ENCODE measurements at regions not wholly inside any gene's neighbourhood (a gene's known extent, or its start where the extent isn't known, plus 50 kb on each side); places are given as distances from the start of the nearest gene placed in this dataset.
"Not testable (repeated sequence)": the region's sequence is repeated elsewhere in the genome, so short reads cannot be mapped to it uniquely, and the experiment has no call there.

DNA sequence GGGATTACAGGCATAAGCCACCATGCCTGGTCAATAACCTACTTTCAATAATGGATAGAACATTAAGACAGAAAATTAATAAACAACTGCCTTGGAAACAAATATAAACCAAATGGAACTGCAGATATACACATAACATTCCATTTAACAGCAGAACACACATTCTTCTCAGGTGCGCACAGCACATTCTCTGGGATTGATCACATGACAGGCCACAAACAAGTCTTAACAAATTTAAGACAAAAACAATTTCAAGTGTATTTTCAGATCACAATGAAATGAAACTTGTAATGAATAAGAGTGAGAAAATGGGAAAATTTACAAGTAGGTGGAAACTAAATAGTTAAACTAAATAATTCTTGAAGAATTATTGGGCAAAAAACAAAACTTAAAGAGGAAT is 167.9 kb downstream of the TBX18 start:
- Mint-ChIP-seq H3K9me3 (peaks cover 0 to 17% (median 7%) of the 10 kb centered on the region in 3 donors), H3K36me3 (no peaks in the 10 kb centered on the region), H3K4me3 (no peak overlapping the region), H3K27ac (no peak overlapping the region), H3K4me1 (no peaks in the 10 kb centered on the region), H3K27me3 (no peaks in the 10 kb centered on the region)

DNA sequence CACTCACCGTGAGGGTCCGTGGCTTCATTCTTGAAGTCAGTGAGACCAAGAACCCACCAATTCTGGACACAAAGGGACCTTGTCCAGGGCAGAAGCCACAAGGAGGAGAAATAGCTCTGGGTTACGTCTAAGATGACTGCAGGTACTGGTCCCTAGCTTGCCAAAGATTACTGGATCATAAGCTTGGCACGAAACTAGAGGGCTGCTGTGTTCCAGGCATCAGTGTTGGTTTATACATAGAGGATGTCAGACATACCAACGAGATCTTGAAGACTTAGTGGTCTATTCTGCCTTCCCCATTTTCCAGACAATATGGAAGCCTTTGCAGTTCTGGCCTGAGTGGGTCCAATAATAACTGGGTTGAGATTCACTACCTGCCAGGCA is 175.7 kb downstream of the TBX18 start:
- no peak overlapping the region for H3K4me3 Mint-ChIP-seq

DNA sequence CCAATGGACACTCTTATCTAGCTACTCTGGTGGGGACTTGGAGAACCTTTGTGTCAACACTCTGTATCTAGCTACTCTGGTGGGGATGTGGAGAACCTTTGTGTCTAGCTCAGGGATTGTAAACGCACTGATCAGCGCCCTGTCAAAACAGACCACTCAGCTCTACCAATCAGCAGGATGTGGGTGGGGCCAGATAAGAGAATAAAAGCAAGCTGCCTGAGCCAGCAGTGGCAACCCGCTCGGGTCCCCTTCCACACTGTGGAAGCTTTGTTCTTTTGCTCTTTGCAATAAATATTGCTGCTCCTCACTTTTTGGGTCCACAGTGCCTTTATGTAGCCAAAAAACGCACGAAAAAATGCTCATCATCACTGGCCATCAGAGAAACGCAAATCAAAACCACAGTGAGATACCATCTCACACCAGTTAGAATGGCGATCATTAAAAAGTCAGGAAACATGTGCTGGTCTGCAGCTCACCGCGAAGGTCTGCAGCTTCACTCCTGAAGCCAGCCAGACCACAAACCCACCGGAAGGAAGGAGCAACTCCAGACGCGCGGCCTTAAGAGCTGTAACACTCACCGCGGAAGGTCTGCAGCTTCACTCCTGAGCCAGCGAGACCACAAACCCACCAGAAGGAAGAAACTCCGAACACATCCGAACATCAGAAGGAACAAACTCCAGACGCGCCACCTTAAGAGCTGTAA is 176.3 kb downstream of the TBX18 start:
- not testable (repeated sequence) for H3K4me3 Mint-ChIP-seq, H3K27me3 Mint-ChIP-seq, H3K27ac Mint-ChIP-seq, H3K4me1 Mint-ChIP-seq, H3K36me3 Mint-ChIP-seq
- H3K9me3 Mint-ChIP-seq: peaks cover 2 to 11% (median 2%) of the 10 kb centered on the region in 3 donors

More for the DNA sequence above, 175.7 kb downstream of the TBX18 start:
- H3K9me3 Mint-ChIP-seq: peaks cover 2 to 11% (median 4%) of the 10 kb centered on the region in 3 donors
- no peaks in the 10 kb centered on the region for H3K27me3 Mint-ChIP-seq
- no peak overlapping the region for H3K27ac Mint-ChIP-seq
- peaks cover 0 to 3% (median 0%) of the 10 kb centered on the region in 3 donors for H3K4me1 Mint-ChIP-seq
- no peaks in the 10 kb centered on the region for H3K36me3 Mint-ChIP-seq

DNA sequence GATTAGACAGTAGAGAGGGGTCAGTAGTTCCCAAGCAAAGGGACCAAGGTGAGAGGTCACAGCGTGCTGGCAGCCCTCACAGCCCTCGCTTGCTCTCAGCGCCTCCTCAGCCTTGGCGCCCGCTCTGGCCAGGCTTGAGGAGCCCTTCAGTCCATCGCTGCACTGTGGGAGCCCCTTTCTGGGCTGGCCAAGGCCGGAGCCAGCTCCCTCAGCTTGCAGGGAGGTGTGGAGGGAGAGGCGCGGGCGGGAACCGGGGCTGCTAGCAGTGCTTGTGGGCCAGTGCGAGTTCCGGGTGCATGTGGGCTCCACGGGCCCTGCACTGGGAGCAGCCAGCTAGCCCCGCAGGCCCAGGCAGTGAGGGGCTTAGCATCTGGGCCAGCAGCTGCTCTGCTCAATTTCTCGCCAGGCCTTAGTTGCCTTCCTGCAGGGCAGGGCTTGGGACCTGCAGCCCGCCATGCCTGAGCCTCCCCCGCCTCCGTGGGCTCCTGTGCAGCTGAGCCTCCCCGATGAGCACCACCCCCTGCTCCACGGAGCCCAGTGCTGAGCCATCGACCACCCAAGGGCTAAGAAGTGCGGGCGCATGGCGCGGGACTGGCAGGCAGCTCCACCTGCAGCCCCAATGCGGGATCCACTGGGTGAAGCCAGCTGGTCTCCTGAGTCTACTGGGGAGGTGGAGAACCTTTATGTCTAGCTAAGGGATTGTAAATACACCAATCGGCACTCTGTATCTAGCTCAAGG is 177.0 kb downstream of the TBX18 start:
- not testable (repeated sequence) for H3K36me3 Mint-ChIP-seq, H3K4me3 Mint-ChIP-seq, H3K4me1 Mint-ChIP-seq, H3K27ac Mint-ChIP-seq, H3K27me3 Mint-ChIP-seq, H3K9me3 Mint-ChIP-seq

DNA sequence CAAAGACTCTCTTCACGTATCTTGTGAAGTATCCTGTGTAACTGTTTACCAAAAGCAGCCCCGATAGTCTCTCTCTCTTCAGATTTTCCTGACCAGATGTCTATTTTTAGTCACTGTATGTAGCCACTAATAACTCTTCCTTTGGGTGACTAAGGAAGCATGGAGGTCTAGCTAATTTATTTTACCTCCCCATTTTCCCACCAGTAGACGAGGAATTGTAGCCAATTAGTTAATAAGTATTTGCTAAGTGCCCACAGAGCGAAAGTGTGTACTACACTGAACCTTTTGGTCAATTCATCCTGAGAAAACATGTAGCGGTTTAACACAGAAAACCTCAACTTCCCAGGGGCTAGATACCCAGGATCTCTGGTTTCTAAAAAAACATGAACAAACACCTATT is 180.6 kb downstream of the TBX18 start:
- Mint-ChIP-seq H3K27me3 (no peaks in the 10 kb centered on the region), H3K36me3 (no peaks in the 10 kb centered on the region), H3K4me3 (no peak overlapping the region), H3K9me3 (peaks cover 0 to 3% (median 2%) of the 10 kb centered on the region in 3 donors), H3K27ac (no peak overlapping the region), H3K4me1 (peaks cover 0 to 3% (median 0%) of the 10 kb centered on the region in 3 donors)

DNA sequence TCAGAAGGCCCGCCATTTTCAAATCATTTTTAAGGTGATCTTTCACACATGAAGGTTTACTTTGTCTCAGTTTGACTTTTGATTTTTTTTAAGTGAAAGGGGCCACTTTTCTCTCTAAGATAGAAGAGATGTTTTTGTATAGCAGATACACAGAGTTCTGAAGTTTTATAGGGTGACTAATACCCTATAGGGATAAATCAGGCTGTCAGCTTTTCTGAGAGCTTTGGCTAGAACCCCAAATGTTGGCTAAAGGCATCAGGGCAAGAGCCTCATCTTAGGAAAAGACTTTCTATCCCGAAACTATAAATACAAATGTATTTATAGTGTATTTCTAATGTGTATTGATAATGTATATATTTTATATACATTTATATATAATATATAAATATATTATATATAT is 181.4 kb downstream of the TBX18 start:
- Mint-ChIP-seq H3K27ac (no peak overlapping the region), H3K4me3 (no peak overlapping the region), H3K27me3 (no peaks in the 10 kb centered on the region), H3K9me3 (peaks cover 0 to 3% (median 2%) of the 10 kb centered on the region in 3 donors), H3K4me1 (no peaks in the 10 kb centered on the region), H3K36me3 (no peaks in the 10 kb centered on the region)

DNA sequence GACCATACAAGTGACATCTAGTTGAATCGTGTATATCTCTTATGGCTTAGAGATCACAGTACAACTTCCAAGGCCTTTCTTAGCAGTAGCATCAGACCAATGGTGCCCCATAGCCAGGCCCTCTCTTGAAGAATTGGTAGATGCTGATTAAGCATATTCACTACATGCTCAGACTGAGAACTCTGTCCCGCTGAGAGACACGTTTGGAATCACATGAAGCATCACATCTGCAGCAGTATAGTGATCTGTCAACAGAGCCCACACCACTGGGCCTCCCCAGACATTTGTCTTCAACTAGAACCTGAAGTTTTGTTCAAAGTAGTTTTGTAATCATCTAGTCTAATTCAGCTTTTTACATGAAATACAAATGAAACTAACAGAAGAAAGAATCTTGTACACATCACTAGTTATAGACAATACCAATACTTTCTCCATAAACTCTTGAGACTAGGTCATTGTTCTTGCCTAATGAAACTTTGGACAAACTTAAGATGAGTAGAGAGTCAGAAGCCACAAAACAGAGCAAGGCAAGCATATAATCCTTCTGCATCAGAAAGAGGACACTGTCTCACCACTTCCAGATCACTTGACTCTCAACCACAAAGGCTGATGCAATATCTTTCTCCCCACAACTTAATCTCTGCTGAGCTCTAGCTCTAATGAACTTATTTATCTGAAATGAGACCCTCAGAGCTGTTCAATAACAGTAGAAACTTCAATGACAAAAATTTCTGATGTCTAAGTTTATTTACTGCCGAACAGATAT is 182.7 kb downstream of the TBX18 start:
- no peaks in the 10 kb centered on the region for H3K4me1 Mint-ChIP-seq
- no peaks in the 10 kb centered on the region for H3K27me3 Mint-ChIP-seq
- no peaks in the 10 kb centered on the region for H3K36me3 Mint-ChIP-seq
- peaks cover 0 to 3% (median 0%) of the 10 kb centered on the region in 3 donors for H3K9me3 Mint-ChIP-seq
- no peak overlapping the region for H3K4me3 Mint-ChIP-seq
- no peak overlapping the region for H3K27ac Mint-ChIP-seq

DNA sequence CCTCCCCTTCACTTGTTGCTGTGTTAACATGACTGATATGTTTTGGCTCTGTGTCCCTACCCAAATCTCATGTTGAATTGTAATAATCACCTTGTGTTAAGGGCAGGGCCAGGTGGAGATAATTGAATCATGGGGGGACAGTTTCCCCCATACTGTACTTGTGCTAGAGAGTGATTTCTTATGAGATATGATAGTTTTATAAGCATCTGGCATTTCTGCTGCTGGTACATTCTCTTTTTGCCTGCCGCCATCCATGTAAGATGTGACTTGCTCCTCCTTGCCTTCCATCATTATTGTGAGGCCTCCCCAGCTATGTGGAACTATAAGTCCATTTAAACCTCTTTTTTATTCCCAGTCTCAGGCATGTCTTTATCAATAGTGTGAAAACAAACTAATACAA is 185.0 kb downstream of the TBX18 start:
- peaks cover 0 to 3% (median 2%) of the 10 kb centered on the region in 3 donors for H3K9me3 Mint-ChIP-seq
- no peaks in the 10 kb centered on the region for H3K27me3 Mint-ChIP-seq
- no peaks in the 10 kb centered on the region for H3K36me3 Mint-ChIP-seq
- no peak overlapping the region for H3K27ac Mint-ChIP-seq
- no peak overlapping the region for H3K4me3 Mint-ChIP-seq
- H3K4me1 Mint-ChIP-seq: no peaks in the 10 kb centered on the region

DNA sequence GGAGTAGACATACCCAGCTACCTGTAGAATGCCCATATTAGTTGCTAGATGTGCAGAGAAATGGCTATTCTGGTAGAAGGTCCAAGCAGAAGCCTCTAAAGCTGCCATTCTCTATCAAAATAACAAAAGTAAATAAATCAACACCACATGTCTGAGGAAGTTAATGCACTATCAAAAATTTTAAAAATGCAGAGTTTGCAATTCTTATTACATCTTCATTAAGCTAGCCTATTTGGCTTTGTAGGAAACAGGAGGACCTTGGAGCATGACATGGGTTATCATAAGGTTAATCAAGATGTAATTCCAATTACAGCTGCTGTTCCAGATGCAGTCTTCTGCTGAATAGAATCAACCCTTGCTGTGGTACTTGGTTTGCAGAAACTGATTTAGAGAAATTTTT is 188.4 kb downstream of the TBX18 start:
- no peaks in the 10 kb centered on the region for H3K4me1 Mint-ChIP-seq
- no peaks in the 10 kb centered on the region for H3K36me3 Mint-ChIP-seq
- H3K27me3 Mint-ChIP-seq: no peaks in the 10 kb centered on the region
- H3K27ac Mint-ChIP-seq: no peak overlapping the region
- peaks cover 0 to 3% (median 2%) of the 10 kb centered on the region in 3 donors for H3K9me3 Mint-ChIP-seq
- no peak overlapping the region for H3K4me3 Mint-ChIP-seq

DNA sequence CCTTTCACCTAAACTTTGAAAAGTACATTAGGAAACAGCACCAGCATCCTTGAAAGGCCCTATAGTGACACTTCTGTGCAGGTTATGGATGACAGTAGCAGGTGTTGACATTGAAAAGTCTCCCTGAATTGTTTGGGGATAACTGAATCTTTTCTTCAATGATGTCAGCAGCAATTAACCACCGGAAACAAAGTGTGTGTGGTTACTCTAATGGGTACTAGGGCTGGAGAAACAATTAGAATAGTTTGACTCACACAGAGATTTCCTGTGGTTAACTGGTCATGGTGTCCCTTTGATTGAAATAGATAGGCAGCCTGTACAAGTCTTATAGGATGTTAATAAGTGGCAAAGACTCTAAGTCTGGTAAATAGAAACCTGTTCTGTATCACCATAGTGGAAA is 189.1 kb downstream of the TBX18 start:
- H3K4me1 Mint-ChIP-seq: no peaks in the 10 kb centered on the region
- H3K9me3 Mint-ChIP-seq: peaks cover 2 to 3% (median 3%) of the 10 kb centered on the region in 3 donors
- no peak overlapping the region for H3K4me3 Mint-ChIP-seq
- no peaks in the 10 kb centered on the region for H3K36me3 Mint-ChIP-seq
- H3K27ac Mint-ChIP-seq: no peak overlapping the region
- no peaks in the 10 kb centered on the region for H3K27me3 Mint-ChIP-seq

DNA sequence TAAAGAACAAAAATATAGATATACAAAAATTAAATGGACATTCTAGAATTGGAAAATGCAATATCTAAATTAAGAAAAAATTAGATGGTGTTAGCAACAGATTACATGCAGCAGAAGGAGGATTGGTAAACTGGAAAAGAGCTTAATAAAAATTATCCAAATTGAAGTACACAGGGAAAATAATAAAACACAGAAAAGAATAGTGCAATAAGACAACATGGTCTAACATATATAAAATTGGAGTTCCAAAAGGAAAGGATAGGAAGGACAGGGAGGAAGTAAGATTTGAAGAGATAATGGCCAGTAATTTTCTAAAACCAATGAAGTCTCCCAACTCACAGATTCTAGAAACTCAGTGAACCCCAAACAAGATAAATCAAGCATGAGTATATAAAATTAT is 194.5 kb downstream of the TBX18 start:
- H3K27me3 Mint-ChIP-seq: no peaks in the 10 kb centered on the region
- no peak overlapping the region for H3K4me3 Mint-ChIP-seq
- H3K36me3 Mint-ChIP-seq: no peaks in the 10 kb centered on the region
- H3K9me3 Mint-ChIP-seq: peaks cover 0 to 6% (median 5%) of the 10 kb centered on the region in 3 donors
- H3K27ac Mint-ChIP-seq: no peak overlapping the region
- H3K4me1 Mint-ChIP-seq: no peaks in the 10 kb centered on the region

DNA sequence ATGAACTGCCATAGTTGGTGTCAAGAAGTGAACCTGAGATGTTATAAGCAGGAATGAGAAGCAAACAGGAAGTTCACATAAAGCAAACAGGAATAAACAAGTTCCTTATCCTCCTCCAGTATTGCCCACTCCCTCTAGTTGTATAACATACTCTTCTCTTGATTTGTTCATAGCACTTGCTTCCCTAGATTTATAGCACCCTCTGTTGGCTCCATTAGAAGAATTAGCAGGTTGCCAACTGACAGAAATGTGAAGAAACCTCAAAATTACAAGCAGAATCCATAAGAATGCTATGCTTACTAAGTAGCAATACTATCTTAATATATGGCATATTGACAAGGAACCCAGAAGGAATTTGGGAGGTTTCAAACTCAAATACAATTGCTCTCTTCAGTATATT is 195.4 kb downstream of the TBX18 start:
- H3K4me1 Mint-ChIP-seq: no peaks in the 10 kb centered on the region
- H3K36me3 Mint-ChIP-seq: no peaks in the 10 kb centered on the region

DNA sequence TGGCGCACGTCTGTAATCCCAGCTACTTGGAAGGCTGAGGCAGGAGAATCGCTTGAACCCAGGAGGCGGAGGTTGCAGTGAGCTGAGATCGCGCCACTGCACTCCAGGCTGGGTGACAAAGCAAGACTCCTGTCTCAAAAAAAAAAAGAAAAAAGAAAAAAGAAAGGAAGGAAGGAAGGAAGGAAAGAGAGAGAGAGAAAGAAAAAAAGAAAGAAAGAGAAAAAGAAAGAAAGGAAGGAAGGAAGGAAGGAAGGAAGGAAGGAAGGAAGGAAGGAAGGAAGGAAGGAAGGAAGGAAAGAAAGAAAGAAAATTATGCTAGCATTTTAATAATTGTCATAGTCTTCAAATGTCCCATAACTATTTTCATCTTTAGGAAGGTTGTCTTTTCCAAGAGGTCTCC is 198.7 kb downstream of the TBX18 start:
- not testable (repeated sequence) for H3K36me3 Mint-ChIP-seq, H3K27me3 Mint-ChIP-seq, H3K4me3 Mint-ChIP-seq

More for the DNA sequence above, 195.4 kb downstream of the TBX18 start:
- peaks cover 0 to 9% (median 8%) of the 10 kb centered on the region in 3 donors for H3K9me3 Mint-ChIP-seq
- H3K27ac Mint-ChIP-seq: no peak overlapping the region
- H3K27me3 Mint-ChIP-seq: no peaks in the 10 kb centered on the region
- no peak overlapping the region for H3K4me3 Mint-ChIP-seq

DNA sequence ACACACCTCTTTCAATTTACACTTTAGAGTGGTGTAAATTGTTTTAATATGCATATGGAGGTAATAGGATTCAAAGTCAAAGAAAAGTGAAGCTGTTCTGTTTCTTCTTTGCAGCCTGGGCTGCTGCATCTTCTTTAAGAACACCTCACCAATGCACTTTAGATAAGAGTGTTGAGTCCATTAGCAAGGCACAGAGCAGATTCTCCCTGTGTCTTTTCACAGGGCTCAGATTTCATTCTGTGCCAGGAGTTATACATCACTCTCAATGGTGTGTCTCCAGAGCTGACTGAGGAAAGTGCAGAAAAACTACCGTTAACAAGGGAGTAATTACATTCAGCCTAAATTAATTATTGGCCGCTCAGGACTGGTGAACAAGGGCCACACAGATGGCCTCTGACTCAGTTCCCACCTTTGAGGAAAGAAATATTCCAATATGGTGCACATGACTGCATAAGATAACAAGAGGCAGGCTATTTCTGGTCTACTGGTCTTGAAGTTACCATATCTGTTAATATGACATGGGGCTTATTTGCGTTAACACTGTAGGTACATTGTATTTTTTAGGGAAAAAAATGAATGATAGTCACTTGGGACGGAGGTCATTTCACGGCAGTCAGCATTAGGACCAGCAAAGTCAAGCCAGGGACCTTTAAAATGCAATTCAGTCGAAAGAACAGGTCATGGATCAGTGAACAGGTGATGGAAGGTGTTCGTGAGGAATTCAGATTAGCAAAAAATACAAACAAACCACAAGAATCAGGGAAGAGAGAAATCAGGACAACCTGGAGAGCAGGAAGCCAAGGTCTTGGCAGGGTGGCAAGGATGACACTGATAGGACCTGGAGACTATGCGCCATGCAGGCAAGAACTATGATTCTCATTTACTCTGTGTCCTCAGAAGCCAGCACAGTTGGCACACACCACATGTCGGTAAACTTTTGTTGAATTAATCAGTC is 203.7 kb downstream of the TBX18 start:
- H3K9me3 Mint-ChIP-seq: peaks cover 0 to 9% (median 5%) of the 10 kb centered on the region in 3 donors
- H3K27me3 Mint-ChIP-seq: no peaks in the 10 kb centered on the region
- no peaks in the 10 kb centered on the region for H3K36me3 Mint-ChIP-seq
- H3K4me1 Mint-ChIP-seq: no peaks in the 10 kb centered on the region
- no peak overlapping the region for H3K4me3 Mint-ChIP-seq
- no peak overlapping the region for H3K27ac Mint-ChIP-seq

More for the DNA sequence above, 198.7 kb downstream of the TBX18 start:
- H3K27ac Mint-ChIP-seq, H3K4me1 Mint-ChIP-seq: not testable (repeated sequence)
- H3K9me3 Mint-ChIP-seq: peaks cover 0 to 10% (median 9%) of the 10 kb centered on the region in 3 donors

Data from IgD-negative memory B cell (primary cell).